ENCODE measurements at regions not wholly inside any gene's neighbourhood (a gene's known extent, or its start where the extent isn't known, plus 50 kb on each side); places are given as distances from the start of the nearest gene placed in this dataset.
"Not testable (repeated sequence)": the region's sequence is repeated elsewhere in the genome, so short reads cannot be mapped to it uniquely, and the experiment has no call there.

DNA sequence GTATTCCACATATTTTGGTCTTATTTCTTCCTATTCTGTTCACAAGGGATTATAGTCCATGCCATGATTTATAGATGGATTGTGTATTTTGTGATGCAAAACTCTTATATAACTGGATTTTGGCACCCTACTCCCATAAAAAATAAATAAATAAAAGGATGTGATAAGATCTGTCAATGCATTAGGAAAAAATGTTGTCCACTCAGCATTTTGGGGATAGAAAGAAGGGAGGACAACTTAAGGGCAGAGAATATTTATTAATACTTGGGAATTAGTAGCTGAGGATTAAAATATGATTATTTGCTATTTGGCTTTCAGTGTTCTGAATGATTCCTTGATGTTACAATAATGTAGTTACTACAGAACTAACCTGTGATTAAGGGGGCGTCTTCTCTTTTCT lies 682.6 kb downstream of the ZBBX start:
- H3K4me3 Mint-ChIP-seq = no peak overlapping the region
- no peaks in the 10 kb centered on the region for H3K27me3 Mint-ChIP-seq
- POLR2A ChIA-PET = no interaction called here
- intact Hi-C loops (cut with DNase I, micrococcal nuclease) = loop anchor here in 1 of 2 experiments (10.0 kb wide), 1 partner anchor 57 kb away; no protein-coding TSS in a partner anchor
- H3K9me3 Mint-ChIP-seq (ENCODE audit: low read depth) = peaks cover 4% of the 10 kb centered on the region
- CTCF ChIA-PET = no interaction called here
- H3K27ac Mint-ChIP-seq = no peak overlapping the region
- no peak for DNase-seq
- no peak for ATAC-seq
- H3K4me1 Mint-ChIP-seq = no peaks in the 10 kb centered on the region
- H3K36me3 Mint-ChIP-seq (ENCODE audit: low read depth) = no peaks in the 10 kb centered on the region

GRCh38 chr3:166696103-166696502 lies 684.0 kb downstream of the ZBBX start:
- CTCF ChIA-PET = no interaction called here
- POLR2A ChIA-PET = no interaction called here
- DNase-seq = no peak
- H3K9me3 Mint-ChIP-seq (ENCODE audit: low read depth) = peaks cover 4% of the 10 kb centered on the region
- intact Hi-C loops (cut with DNase I, micrococcal nuclease) = loop anchor here in 1 of 2 experiments (10.0 kb wide), 1 partner anchor 59 kb away; no protein-coding TSS in a partner anchor
- H3K4me1 Mint-ChIP-seq = no peaks in the 10 kb centered on the region
- no peak overlapping the region for H3K4me3 Mint-ChIP-seq
- H3K27ac Mint-ChIP-seq = no peak overlapping the region
- H3K36me3 Mint-ChIP-seq (ENCODE audit: low read depth) = no peaks in the 10 kb centered on the region
- H3K27me3 Mint-ChIP-seq = no peaks in the 10 kb centered on the region
- no peak for ATAC-seq

- H3K4me3 Mint-ChIP-seq = no peak overlapping the region
- H3K27ac Mint-ChIP-seq = no peak overlapping the region
- H3K27me3 Mint-ChIP-seq = no peaks in the 10 kb centered on the region
- ATAC-seq = no peak
- POLR2A ChIA-PET = no interaction called here
- no peaks in the 10 kb centered on the region for H3K36me3 Mint-ChIP-seq (ENCODE audit: low read depth)
- H3K4me1 Mint-ChIP-seq = no peaks in the 10 kb centered on the region
- no peak for DNase-seq
- CTCF ChIA-PET = no interaction called here
- intact Hi-C loops (cut with DNase I, micrococcal nuclease) = no loop called here
- H3K9me3 Mint-ChIP-seq (ENCODE audit: low read depth) = peaks cover 3% of the 10 kb centered on the region
Observed at GRCh38 chr3:166688665-166689064, 691.4 kb downstream of the ZBBX start.

DNA sequence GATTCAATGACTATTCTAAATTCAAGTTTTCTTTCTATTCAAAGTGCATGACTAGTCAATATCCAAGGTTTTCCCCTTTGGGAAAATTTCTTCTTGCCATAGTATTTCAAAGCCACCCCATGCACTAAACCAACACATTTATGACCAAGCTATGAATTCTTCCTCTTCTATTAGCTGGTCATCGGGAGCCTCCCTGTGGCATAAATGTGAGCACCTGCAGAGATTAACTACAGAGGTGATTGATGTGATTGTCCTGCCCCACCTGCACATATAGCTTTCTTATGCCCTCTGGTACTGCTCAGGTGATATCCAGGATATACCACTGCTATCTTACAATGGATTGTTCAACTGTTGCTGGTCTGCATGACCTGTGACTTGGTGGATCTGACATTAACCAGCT lies 694.9 kb downstream of the ZBBX start:
- H3K4me3 Mint-ChIP-seq = no peak overlapping the region
- CTCF ChIA-PET = no interaction called here

GRCh38 chr3:166684077-166684476 lies 696.0 kb downstream of the ZBBX start:
- H3K27me3 Mint-ChIP-seq; H3K9me3 Mint-ChIP-seq (ENCODE audit: low read depth); H3K27ac Mint-ChIP-seq; ATAC-seq; POLR2A ChIA-PET; H3K4me1 Mint-ChIP-seq; DNase-seq; H3K4me3 Mint-ChIP-seq; intact Hi-C loops (cut with DNase I, micrococcal nuclease); H3K36me3 Mint-ChIP-seq (ENCODE audit: low read depth): not testable (repeated sequence)
- CTCF ChIA-PET = interaction anchor here (0.6 kb wide), 1 partner anchor 136 kb away, joined by 3 read pairs; no protein-coding TSS in a partner anchor

More for the DNA sequence above, 694.9 kb downstream of the ZBBX start:
- POLR2A ChIA-PET = no interaction called here
- peaks cover 7% of the 10 kb centered on the region for H3K9me3 Mint-ChIP-seq (ENCODE audit: low read depth)
- no peaks in the 10 kb centered on the region for H3K4me1 Mint-ChIP-seq
- no peak for ATAC-seq
- H3K27me3 Mint-ChIP-seq = no peaks in the 10 kb centered on the region
- no peaks in the 10 kb centered on the region for H3K36me3 Mint-ChIP-seq (ENCODE audit: low read depth)
- no peak for DNase-seq
- H3K27ac Mint-ChIP-seq = no peak overlapping the region
- intact Hi-C loops (cut with DNase I, micrococcal nuclease) = no loop called here

DNA sequence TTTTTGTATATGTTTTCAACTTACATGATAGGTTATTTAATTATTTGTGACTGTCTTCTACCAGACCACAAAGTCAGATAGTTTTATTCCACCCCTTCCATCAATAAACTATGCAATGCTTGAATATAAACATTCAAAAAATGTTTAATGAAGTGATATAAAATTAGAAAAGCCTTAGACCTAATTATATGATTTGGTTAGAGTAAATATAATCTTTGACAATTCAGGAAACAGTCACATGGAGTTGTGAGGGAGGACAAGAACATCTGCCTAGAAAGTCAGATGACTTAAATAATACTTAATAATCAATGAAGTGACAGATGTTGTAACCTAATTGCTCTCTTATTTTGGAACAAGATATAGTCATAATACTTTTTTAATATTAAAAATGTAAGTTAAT lies 710.3 kb downstream of the ZBBX start:
- DNase-seq (no peak), ATAC-seq (no peak)
- POLR2A ChIA-PET = no interaction called here
- H3K27me3 Mint-ChIP-seq = no peaks in the 10 kb centered on the region
- CTCF ChIA-PET = no interaction called here
- no peak overlapping the region for H3K4me3 Mint-ChIP-seq
- no peak overlapping the region for H3K27ac Mint-ChIP-seq
- intact Hi-C loops (cut with DNase I, micrococcal nuclease) = no loop called here
- H3K9me3 Mint-ChIP-seq (ENCODE audit: low read depth) = peaks cover 5% of the 10 kb centered on the region
- no peaks in the 10 kb centered on the region for H3K36me3 Mint-ChIP-seq (ENCODE audit: low read depth)
- H3K4me1 Mint-ChIP-seq = no peaks in the 10 kb centered on the region

DNA sequence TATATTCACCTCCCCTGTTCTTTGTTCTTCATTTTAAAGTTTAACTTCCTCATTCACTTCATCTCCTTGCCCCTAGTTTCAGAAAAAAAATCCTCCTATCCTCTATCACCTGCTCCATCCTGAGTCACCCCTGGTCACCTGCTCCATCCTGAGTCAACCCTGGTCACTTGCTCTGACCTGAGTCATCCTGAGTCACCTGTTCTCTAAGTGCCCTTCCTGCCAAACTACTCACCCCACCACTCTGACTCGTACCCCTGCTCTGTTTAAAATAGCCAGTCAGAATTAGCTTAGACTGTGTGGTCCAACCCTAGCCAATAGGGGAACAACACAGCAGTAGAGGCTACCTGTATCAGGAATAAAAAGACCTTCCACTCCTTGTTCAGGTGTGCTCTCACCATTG lies 716.9 kb downstream of the ZBBX start:
- intact Hi-C loops (cut with DNase I, micrococcal nuclease) = no loop called here
- ATAC-seq (no peak), DNase-seq (no peak)
- H3K9me3 Mint-ChIP-seq (ENCODE audit: low read depth) = peaks cover 24% of the 10 kb centered on the region
- no peaks in the 10 kb centered on the region for H3K27me3 Mint-ChIP-seq
- no peak overlapping the region for H3K27ac Mint-ChIP-seq
- H3K36me3 Mint-ChIP-seq (ENCODE audit: low read depth) = no peaks in the 10 kb centered on the region
- H3K4me1 Mint-ChIP-seq = no peaks in the 10 kb centered on the region
- ChIA-PET POLR2A (no interaction called here), CTCF (no interaction called here)
- H3K4me3 Mint-ChIP-seq = no peak overlapping the region

DNA sequence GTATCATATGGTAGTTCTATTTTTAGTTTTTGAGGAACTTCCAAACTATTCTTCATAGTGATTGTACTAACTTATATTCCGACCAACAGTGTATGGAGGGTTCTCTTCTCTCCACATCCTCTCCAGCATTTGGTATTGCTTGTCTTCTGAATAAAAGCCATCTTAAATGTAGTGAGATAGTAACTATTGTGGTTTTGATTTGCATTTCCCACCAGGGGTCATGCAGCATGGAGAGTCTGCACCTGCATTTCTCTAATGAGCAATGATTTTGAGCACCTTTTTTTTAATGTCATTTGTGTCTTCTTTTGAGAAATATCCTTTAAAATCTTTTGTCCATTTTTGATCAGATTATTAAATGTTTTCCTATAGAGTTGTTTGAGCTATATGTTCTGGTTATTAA lies 718.5 kb downstream of the ZBBX start:
- no peak overlapping the region for H3K27ac Mint-ChIP-seq
- H3K27me3 Mint-ChIP-seq = no peaks in the 10 kb centered on the region
- no peaks in the 10 kb centered on the region for H3K4me1 Mint-ChIP-seq
- POLR2A ChIA-PET = no interaction called here
- DNase-seq (no peak), ATAC-seq (no peak)
- H3K36me3 Mint-ChIP-seq (ENCODE audit: low read depth) = no peaks in the 10 kb centered on the region
- CTCF ChIA-PET = no interaction called here
- intact Hi-C loops (cut with DNase I, micrococcal nuclease) = no loop called here
- peaks cover 21% of the 10 kb centered on the region for H3K9me3 Mint-ChIP-seq (ENCODE audit: low read depth)
- H3K4me3 Mint-ChIP-seq = no peak overlapping the region

DNA sequence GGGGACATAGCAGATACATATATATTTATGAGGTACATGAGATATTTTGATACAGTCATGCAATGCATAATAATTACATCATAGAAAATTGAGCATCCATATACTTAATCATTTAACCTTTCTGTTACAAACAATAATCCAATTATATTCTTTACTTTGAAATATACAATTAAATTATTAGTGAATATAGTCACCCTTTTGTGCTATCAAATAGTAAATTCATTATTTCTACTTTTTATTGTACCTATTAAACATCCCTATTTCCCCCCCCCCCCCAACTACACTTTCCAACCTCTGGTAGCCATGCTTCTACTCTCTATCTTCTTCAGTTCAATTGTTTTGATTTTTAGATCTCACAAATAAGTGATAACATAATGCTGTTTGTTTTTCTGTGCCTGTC lies 719.1 kb downstream of the ZBBX start:
- H3K4me1 Mint-ChIP-seq = no peaks in the 10 kb centered on the region
- DNase-seq (no peak), ATAC-seq (no peak)
- no peak overlapping the region for H3K27ac Mint-ChIP-seq
- H3K9me3 Mint-ChIP-seq (ENCODE audit: low read depth) = peaks cover 21% of the 10 kb centered on the region
- no peak overlapping the region for H3K4me3 Mint-ChIP-seq
- CTCF ChIA-PET = no interaction called here
- H3K36me3 Mint-ChIP-seq (ENCODE audit: low read depth) = no peaks in the 10 kb centered on the region
- intact Hi-C loops (cut with DNase I, micrococcal nuclease) = no loop called here
- no peaks in the 10 kb centered on the region for H3K27me3 Mint-ChIP-seq
- POLR2A ChIA-PET = no interaction called here

- H3K4me1 Mint-ChIP-seq = no peaks in the 10 kb centered on the region
- no peak for DNase-seq
Observed at GRCh38 chr3:166637984-166638530, 742.0 kb downstream of the ZBBX start.

DNA sequence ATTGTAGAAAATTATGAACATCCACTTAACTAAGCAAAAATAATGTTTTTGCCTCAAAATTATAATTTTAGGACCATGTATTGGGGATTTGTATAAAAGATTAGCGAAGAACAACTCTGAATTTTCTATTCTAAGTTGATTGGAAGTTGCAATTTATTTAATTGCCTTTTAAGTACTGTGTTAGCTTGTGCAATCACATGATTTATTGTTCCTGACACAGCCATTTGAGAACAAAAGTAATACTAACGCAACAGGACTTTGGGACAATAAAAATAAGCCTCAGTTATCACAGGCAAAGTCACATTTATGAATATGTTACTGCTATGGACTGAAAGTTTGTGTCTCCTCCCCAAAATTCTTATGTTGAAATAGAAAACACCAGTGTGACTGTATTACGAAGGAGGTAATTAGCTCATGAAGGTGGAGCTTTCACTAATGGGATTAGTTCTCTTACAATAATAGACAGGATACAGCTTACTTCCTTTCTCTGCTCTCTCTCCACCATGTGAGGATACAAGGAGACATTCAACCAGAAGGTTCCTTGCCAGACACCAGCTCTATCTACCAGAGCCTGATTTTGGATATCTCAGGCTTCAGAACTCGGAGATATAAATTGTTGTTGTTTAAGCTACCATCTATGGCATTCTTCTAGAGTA lies 745.9 kb downstream of the ZBBX start:
- H3K36me3 Mint-ChIP-seq (ENCODE audit: low read depth) = no peaks in the 10 kb centered on the region
- ChIA-PET CTCF (no interaction called here), POLR2A (no interaction called here)
- H3K4me1 Mint-ChIP-seq = no peaks in the 10 kb centered on the region
- ATAC-seq = no peak
- H3K27me3 Mint-ChIP-seq = no peaks in the 10 kb centered on the region
- intact Hi-C loops (cut with DNase I, micrococcal nuclease) = no loop called here
- H3K4me3 Mint-ChIP-seq = no peak overlapping the region
- no peak overlapping the region for H3K27ac Mint-ChIP-seq
- H3K9me3 Mint-ChIP-seq (ENCODE audit: low read depth) = peaks cover 7% of the 10 kb centered on the region
- no peak for DNase-seq

More at GRCh38 chr3:166637984-166638530, 742.0 kb downstream of the ZBBX start:
- H3K9me3 Mint-ChIP-seq (ENCODE audit: low read depth) = no peaks in the 10 kb centered on the region
- H3K27ac Mint-ChIP-seq = no peak overlapping the region
- POLR2A ChIA-PET = no interaction called here
- CTCF ChIA-PET = no interaction called here
- no peak overlapping the region for H3K4me3 Mint-ChIP-seq
- ATAC-seq = no peak
- intact Hi-C loops (cut with DNase I, micrococcal nuclease) = no loop called here
- H3K27me3 Mint-ChIP-seq = no peaks in the 10 kb centered on the region
- H3K36me3 Mint-ChIP-seq (ENCODE audit: low read depth) = no peaks in the 10 kb centered on the region

GRCh38 chr3:166630190-166630589 lies 749.9 kb downstream of the ZBBX start:
- ATAC-seq = no peak
- Mint-ChIP-seq H3K4me1 (no peaks in the 10 kb centered on the region), H3K27me3 (no peaks in the 10 kb centered on the region), H3K4me3 (no peak overlapping the region), H3K9me3 (ENCODE audit: low read depth) (peaks cover 9% of the 10 kb centered on the region), H3K36me3 (ENCODE audit: low read depth) (no peaks in the 10 kb centered on the region), H3K27ac (no peak overlapping the region)
- POLR2A ChIA-PET = no interaction called here
- CTCF ChIA-PET = interaction anchor here (0.6 kb wide), 1 partner anchor 121 kb away, joined by 6 read pairs; no protein-coding TSS in a partner anchor
- intact Hi-C loops (cut with DNase I, micrococcal nuclease) = no loop called here
- no peak for DNase-seq

Data from activated CD4-positive, alpha-beta T cell treated with anti-CD3 and anti-CD28 coated beads for 36 hours (primary cell).